GM12878 (cell line): ENCODE measurements at regions not wholly inside any gene's neighbourhood (a gene's known extent, or its start where the extent isn't known, plus 50 kb on each side); places are given as distances from the start of the nearest gene placed in this dataset.

Experiments used
- CBX5 ChIP-seq: sonication (generic); IDR thresholded peaks from 2 replicates; pipeline ENCODE4 v1.6.1; 2016; ENCODE audit warnings: low read depth, moderate library complexity, mild to moderate bottlenecking, inconsistent platforms
- FOS ChIP-seq: IDR thresholded peaks from 3 replicates; pipeline ENCODE4 v1.6.1; 2011; ENCODE audit warnings: borderline replicate concordance; ENCODE audit not compliant: insufficient read length; ENCODE audit errors: extremely low read depth
- GABPA ChIP-seq: IDR thresholded peaks from 2 replicates; pipeline ENCODE4 v1.6.1; 2014; ENCODE audit warnings: antibody characterized with exemption, low read depth, mild to moderate bottlenecking, inconsistent platforms
- JUND ChIP-seq: IDR thresholded peaks from 2 replicates; pipeline ENCODE4 v1.6.1; 2012; ENCODE audit warnings: low read depth, mild to moderate bottlenecking, low read length, improper control_type of control experiment, moderate library complexity
- NRF1 ChIP-seq: conservative IDR thresholded peaks from 2 replicates; pipeline ENCODE4 v1.6.1; 2011; ENCODE audit warnings: mild to moderate bottlenecking, low read depth, low read length, improper control_type of control experiment
- POLR2A ChIP-seq: IDR thresholded peaks from 2 replicates; pipeline ENCODE4 v1.6.1; 2011; ENCODE audit warnings: low read depth, mild to moderate bottlenecking, low read length
- POLR2AphosphoS5 ChIP-seq: IDR thresholded peaks from 2 replicates; pipeline ENCODE4 v1.6.1; 2011; ENCODE audit warnings: mild to moderate bottlenecking, low read length, inconsistent platforms
- SMC3 ChIP-seq: IDR thresholded peaks from 2 replicates; pipeline ENCODE4 v1.6.1; 2011; ENCODE audit warnings: low read length, improper control_type of control experiment, borderline replicate concordance
- TCF7 ChIP-seq: IDR thresholded peaks from 2 replicates; pipeline ENCODE4 v1.6.1; 2014; ENCODE audit warnings: antibody characterized with exemption, borderline replicate concordance
- TF ChIP-seq, protein P1 (sequence below), 3 experiments: IDR thresholded peaks in 2 of 3; conservative IDR thresholded peaks in 1 of 3; 2 replicates each; pipeline ENCODE4 v1.5.1; 2011; ENCODE audit warnings: low read depth in 3 of 3, low read length in 3 of 3, mild to moderate bottlenecking in 3 of 3, control low read depth in 2 of 3, moderate library complexity in 2 of 3, inconsistent platforms in 1 of 3, mixed read lengths in 1 of 3; ENCODE audit not compliant: control insufficient read depth in 2 of 3, insufficient read depth in 1 of 3; ENCODE audit errors: extremely low read depth in 1 of 3
- TF ChIP-seq, protein P2 (sequence below): fragments of 450-650 bp; IDR thresholded peaks from 2 replicates; pipeline ENCODE4 v1.6.1; 2018; ENCODE audit warnings: borderline replicate concordance, mild to moderate bottlenecking; ENCODE audit not compliant: partially characterized antibody
- TF ChIP-seq, protein P3 (sequence below): IDR thresholded peaks from 2 replicates; pipeline ENCODE4 v1.6.1; 2011; ENCODE audit warnings: mild to moderate bottlenecking, low read depth, low read length, moderate library complexity; ENCODE audit not compliant: insufficient replicate concordance
- TF ChIP-seq, protein P4 (sequence below): IDR thresholded peaks from 2 replicates; pipeline ENCODE4 v1.6.1; 2011; ENCODE audit warnings: borderline replicate concordance, low read depth, mild to moderate bottlenecking, moderate library complexity, low read length; ENCODE audit not compliant: insufficient read depth, poor library complexity, severe bottlenecking

DNA sequence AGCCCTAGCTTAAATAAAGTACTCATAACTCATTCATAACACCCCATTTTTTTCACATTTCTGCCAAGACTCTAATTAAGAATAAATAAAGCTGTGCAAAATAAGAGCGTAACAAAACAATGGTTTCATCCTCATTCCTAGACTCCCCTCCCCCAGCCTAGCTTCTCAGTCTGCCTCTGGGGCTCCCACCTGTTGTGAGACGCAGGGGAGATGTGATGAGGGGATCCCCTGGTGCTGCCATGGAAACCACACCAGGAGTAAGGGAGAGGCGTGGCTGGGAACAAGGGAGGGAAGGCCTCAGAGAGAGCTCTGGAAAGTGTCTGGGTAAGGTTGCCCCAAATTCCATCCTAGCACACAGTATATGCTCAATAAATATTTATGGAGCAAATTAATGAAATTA, 93.3 kb upstream of the USP29 start:
- TF ChIP-seq CBX5 (no peak), JUND (no peak), POLR2A (no peak), GABPA (no peak), SMC3 (no peak), FOS (no peak), POLR2AphosphoS5 (no peak), TCF7 (no peak), NRF1 (no peak)
- TF ChIP-seq, protein P1, sequence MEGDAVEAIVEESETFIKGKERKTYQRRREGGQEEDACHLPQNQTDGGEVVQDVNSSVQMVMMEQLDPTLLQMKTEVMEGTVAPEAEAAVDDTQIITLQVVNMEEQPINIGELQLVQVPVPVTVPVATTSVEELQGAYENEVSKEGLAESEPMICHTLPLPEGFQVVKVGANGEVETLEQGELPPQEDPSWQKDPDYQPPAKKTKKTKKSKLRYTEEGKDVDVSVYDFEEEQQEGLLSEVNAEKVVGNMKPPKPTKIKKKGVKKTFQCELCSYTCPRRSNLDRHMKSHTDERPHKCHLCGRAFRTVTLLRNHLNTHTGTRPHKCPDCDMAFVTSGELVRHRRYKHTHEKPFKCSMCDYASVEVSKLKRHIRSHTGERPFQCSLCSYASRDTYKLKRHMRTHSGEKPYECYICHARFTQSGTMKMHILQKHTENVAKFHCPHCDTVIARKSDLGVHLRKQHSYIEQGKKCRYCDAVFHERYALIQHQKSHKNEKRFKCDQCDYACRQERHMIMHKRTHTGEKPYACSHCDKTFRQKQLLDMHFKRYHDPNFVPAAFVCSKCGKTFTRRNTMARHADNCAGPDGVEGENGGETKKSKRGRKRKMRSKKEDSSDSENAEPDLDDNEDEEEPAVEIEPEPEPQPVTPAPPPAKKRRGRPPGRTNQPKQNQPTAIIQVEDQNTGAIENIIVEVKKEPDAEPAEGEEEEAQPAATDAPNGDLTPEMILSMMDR (IDR thresholded peaks at IDR 0.05 in 2 of 3, conservative IDR thresholded peaks at IDR 0.05 in 1 of 3; ENCODE audit: control insufficient read depth in 2 of 3, extremely low read depth in 1 of 3, insufficient read depth in 1 of 3, low read depth in 3 of 3, low read length in 3 of 3) = no peak
- TF ChIP-seq, protein P2, sequence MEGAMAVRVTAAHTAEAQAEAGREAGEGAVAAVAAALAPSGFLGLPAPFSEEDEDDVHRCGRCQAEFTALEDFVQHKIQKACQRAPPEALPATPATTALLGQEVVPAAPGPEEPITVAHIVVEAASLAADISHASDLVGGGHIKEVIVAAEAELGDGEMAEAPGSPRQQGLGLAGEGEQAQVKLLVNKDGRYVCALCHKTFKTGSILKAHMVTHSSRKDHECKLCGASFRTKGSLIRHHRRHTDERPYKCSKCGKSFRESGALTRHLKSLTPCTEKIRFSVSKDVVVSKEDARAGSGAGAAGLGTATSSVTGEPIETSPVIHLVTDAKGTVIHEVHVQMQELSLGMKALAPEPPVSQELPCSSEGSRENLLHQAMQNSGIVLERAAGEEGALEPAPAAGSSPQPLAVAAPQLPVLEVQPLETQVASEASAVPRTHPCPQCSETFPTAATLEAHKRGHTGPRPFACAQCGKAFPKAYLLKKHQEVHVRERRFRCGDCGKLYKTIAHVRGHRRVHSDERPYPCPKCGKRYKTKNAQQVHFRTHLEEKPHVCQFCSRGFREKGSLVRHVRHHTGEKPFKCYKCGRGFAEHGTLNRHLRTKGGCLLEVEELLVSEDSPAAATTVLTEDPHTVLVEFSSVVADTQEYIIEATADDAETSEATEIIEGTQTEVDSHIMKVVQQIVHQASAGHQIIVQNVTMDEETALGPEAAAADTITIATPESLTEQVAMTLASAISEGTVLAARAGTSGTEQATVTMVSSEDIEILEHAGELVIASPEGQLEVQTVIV = no peak
- TF ChIP-seq, protein P3, sequence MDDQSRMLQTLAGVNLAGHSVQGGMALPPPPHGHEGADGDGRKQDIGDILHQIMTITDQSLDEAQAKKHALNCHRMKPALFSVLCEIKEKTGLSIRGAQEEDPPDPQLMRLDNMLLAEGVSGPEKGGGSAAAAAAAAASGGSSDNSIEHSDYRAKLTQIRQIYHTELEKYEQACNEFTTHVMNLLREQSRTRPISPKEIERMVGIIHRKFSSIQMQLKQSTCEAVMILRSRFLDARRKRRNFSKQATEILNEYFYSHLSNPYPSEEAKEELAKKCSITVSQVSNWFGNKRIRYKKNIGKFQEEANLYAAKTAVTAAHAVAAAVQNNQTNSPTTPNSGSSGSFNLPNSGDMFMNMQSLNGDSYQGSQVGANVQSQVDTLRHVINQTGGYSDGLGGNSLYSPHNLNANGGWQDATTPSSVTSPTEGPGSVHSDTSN = no peak
- TF ChIP-seq, protein P4, sequence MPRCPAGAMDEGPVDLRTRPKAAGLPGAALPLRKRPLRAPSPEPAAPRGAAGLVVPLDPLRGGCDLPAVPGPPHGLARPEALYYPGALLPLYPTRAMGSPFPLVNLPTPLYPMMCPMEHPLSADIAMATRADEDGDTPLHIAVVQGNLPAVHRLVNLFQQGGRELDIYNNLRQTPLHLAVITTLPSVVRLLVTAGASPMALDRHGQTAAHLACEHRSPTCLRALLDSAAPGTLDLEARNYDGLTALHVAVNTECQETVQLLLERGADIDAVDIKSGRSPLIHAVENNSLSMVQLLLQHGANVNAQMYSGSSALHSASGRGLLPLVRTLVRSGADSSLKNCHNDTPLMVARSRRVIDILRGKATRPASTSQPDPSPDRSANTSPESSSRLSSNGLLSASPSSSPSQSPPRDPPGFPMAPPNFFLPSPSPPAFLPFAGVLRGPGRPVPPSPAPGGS = no peak
